T-helper 17 cell (primary cell): ENCODE measurements at regions not wholly inside any gene's neighbourhood (a gene's known extent, or its start where the extent isn't known, plus 50 kb on each side); places are given as distances from the start of the nearest gene placed in this dataset.
A peak's percentile ranks its signal among the peaks of the same experiment; 100 is the strongest.
"Not testable (repeated sequence)": the region's sequence is repeated elsewhere in the genome, so short reads cannot be mapped to it uniquely, and the experiment has no call there.

Source experiments
- ATAC-seq: fragments of 150-1000 bp; cut with Tn5 transposase; 2 replicates; pipeline ENCODE4 v1.10.0; 2021; ENCODE audit warnings: mild to moderate bottlenecking, moderate library complexity
- DNase-seq, 3 donors: peaks; one replicate each; pipeline versions ENCODE4 v3.0.0 to v3.0.0-alpha.2; 2020 to 2021
- H3K9me3 ChIP-seq: one replicate; pipeline ENCODE4 v1.7.0; 2013; ENCODE audit warnings: low read length, mild to moderate bottlenecking; ENCODE audit not compliant: control insufficient read depth, poor library complexity, severe bottlenecking
- H3K27ac Mint-ChIP-seq: one replicate; pipeline ENCODE4 v1.8.0; 2022; ENCODE audit warnings: mild to moderate bottlenecking, moderate library complexity, mixed read lengths
- H3K27me3 Mint-ChIP-seq: one replicate; pipeline ENCODE4 v1.8.0; 2022; ENCODE audit warnings: mixed read lengths
- H3K36me3 Mint-ChIP-seq: one replicate; pipeline ENCODE4 v1.8.0; 2022; ENCODE audit warnings: low read depth, mixed read lengths
- H3K4me1 Mint-ChIP-seq: one replicate; pipeline ENCODE4 v1.8.0; 2022; ENCODE audit warnings: mild to moderate bottlenecking, mixed read lengths
- H3K4me3 Mint-ChIP-seq: one replicate; pipeline ENCODE4 v1.8.0; 2022; ENCODE audit warnings: mild to moderate bottlenecking, moderate library complexity, mixed read lengths

GRCh38 chr3:198158007-198158406 lies 198.0 kb downstream of the LMLN start:
- H3K27me3 Mint-ChIP-seq, H3K4me3 Mint-ChIP-seq, H3K9me3 ChIP-seq, H3K4me1 Mint-ChIP-seq, DNase-seq, ATAC-seq, H3K27ac Mint-ChIP-seq, H3K36me3 Mint-ChIP-seq: not testable (repeated sequence)

- DNase-seq: peak; percentile 52 to 63 (median 58)
- Mint-ChIP-seq H3K27ac (peak overlapping the region; percentile 43), H3K27me3 (peaks cover 22% of the 10 kb centered on the region)
- H3K9me3 ChIP-seq, H3K4me3 Mint-ChIP-seq, H3K4me1 Mint-ChIP-seq, ATAC-seq, H3K36me3 Mint-ChIP-seq: not testable (repeated sequence)
Observed at GRCh38 chr3:198167339-198168039, 207.5 kb downstream of the LMLN start.

- H3K4me3 Mint-ChIP-seq, H3K36me3 Mint-ChIP-seq, H3K4me1 Mint-ChIP-seq, ATAC-seq, H3K27ac Mint-ChIP-seq, H3K9me3 ChIP-seq, DNase-seq: not testable (repeated sequence)
- peaks cover 22% of the 10 kb centered on the region for H3K27me3 Mint-ChIP-seq
Observed at GRCh38 chr3:198170781-198171180, 210.8 kb downstream of the LMLN start.

GRCh38 chr3:198173080-198173479 lies 213.1 kb downstream of the LMLN start:
- H3K4me3 Mint-ChIP-seq, H3K4me1 Mint-ChIP-seq, H3K36me3 Mint-ChIP-seq, H3K27ac Mint-ChIP-seq, ATAC-seq, H3K9me3 ChIP-seq, DNase-seq: not testable (repeated sequence)
- peaks cover 13% of the 10 kb centered on the region for H3K27me3 Mint-ChIP-seq

GRCh38 chr3:198173929-198174574 lies 214.0 kb downstream of the LMLN start:
- H3K27ac Mint-ChIP-seq, H3K27me3 Mint-ChIP-seq, H3K9me3 ChIP-seq, H3K4me3 Mint-ChIP-seq, H3K4me1 Mint-ChIP-seq, ATAC-seq, DNase-seq, H3K36me3 Mint-ChIP-seq: not testable (repeated sequence)
